ENCODE measurements at regions not wholly inside any gene's neighbourhood (a gene's known extent, or its start where the extent isn't known, plus 50 kb on each side); places are given as distances from the start of the nearest gene placed in this dataset.
"Not testable (repeated sequence)": the region's sequence is repeated elsewhere in the genome, so short reads cannot be mapped to it uniquely, and the experiment has no call there.

DNA sequence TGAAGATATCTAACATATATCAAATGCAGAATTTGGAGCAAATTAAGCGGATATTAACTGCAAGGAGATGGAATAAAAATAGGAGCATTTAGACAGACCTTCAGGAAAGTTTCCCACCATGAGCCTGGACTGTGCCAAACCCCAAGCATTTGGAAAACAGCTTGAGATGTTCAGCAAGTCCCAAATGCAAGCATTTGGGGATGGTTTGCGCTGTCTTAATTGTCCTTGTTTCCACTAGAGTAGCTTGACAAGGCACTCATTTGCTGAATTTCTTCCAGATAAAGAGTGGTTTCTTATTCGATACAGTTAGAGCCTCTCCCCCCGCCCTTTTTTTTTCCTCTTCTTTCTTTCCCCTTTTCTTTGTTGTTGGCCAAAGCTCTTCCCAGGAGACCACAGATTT lies 77.1 kb upstream of the CDC42EP3 start:
- WGBS: 95% methylated on average over 4 of the region's 4 CpGs
- Histone ChIP-seq H3K27me3 (ENCODE audit: control insufficient read depth in 4 of 4, insufficient read depth in 4 of 4, low read length in 3 of 4) (no peaks in the 10 kb centered on the region), H3K4me3 (ENCODE audit: low read depth in 1 of 3, low read length in 3 of 3) (no peak overlapping the region)

DNA sequence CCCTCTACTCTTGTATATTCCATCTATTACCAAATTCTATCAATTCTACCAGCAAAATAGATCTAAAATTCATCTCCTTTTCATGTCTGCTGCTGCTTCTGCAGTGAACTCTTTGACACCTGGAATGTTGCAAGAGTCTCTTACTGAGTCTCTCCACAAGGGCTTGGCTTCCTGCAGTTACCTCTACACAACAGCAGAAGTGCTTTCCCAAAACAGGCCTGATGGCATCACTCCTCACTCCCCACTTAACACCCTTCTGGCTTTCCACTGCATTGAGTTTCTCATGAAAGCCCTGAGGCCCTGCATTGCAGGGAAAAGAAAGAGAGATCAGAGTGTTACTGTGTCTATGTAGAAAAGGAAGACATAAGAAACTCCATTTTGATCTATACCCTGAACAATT lies 78.8 kb upstream of the CDC42EP3 start:
- H3K4me3 ChIP-seq (ENCODE audit: low read depth in 1 of 3, low read length in 3 of 3); H3K9ac ChIP-seq (ENCODE audit: low read depth in 1 of 2, low read length in 2 of 2); H3K27me3 ChIP-seq (ENCODE audit: control insufficient read depth in 4 of 4, insufficient read depth in 4 of 4, low read length in 3 of 4); H3K4me1 ChIP-seq (ENCODE audit: control insufficient read depth in 4 of 4, insufficient read depth in 4 of 4, low read length in 3 of 4); H3K9me3 ChIP-seq (ENCODE audit: control insufficient read depth in 4 of 4, low read length in 3 of 4); H3K27ac ChIP-seq (ENCODE audit: low read depth in 1 of 2, low read length in 2 of 2); H3K36me3 ChIP-seq (ENCODE audit: control insufficient read depth in 4 of 4, insufficient read depth in 3 of 4, low read depth in 1 of 4, low read length in 3 of 4); DNase-seq (ENCODE audit: low spot score): not testable (repeated sequence)

More for the DNA sequence above, 77.1 kb upstream of the CDC42EP3 start:
- peaks cover 0 to 5% (median 4%) of the 10 kb centered on the region in 4 donors for H3K4me1 ChIP-seq (ENCODE audit: control insufficient read depth in 4 of 4, insufficient read depth in 4 of 4, low read length in 3 of 4)
- no peaks in the 10 kb centered on the region for H3K9me3 ChIP-seq (ENCODE audit: control insufficient read depth in 4 of 4, low read length in 3 of 4)
- no peak for DNase-seq (ENCODE audit: low spot score)
- H3K36me3 ChIP-seq (ENCODE audit: control insufficient read depth in 4 of 4, insufficient read depth in 3 of 4, low read depth in 1 of 4, low read length in 3 of 4): no peaks in the 10 kb centered on the region
- no peak overlapping the region for H3K9ac ChIP-seq (ENCODE audit: low read depth in 1 of 2, low read length in 2 of 2)
- H3K27ac ChIP-seq (ENCODE audit: low read depth in 1 of 2, low read length in 2 of 2): no peak overlapping the region
- TF ChIP-seq EGR1 (IDR thresholded peaks at IDR 0.05; ENCODE audit: low read depth in 2 of 2) (no peak), FOXA1 (IDR thresholded peaks at IDR 0.05) (no peak), NR2F2 (IDR thresholded peaks at IDR 0.05) (no peak), TAF1 (conservative IDR thresholded peaks at IDR 0.05) (no peak)
- TF ChIP-seq, protein P1, sequence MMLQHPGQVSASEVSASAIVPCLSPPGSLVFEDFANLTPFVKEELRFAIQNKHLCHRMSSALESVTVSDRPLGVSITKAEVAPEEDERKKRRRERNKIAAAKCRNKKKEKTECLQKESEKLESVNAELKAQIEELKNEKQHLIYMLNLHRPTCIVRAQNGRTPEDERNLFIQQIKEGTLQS (IDR thresholded peaks at IDR 0.05): no peak
- TF ChIP-seq, protein P2, sequence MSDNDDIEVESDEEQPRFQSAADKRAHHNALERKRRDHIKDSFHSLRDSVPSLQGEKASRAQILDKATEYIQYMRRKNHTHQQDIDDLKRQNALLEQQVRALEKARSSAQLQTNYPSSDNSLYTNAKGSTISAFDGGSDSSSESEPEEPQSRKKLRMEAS (IDR thresholded peaks at IDR 0.05): no peak

DNA sequence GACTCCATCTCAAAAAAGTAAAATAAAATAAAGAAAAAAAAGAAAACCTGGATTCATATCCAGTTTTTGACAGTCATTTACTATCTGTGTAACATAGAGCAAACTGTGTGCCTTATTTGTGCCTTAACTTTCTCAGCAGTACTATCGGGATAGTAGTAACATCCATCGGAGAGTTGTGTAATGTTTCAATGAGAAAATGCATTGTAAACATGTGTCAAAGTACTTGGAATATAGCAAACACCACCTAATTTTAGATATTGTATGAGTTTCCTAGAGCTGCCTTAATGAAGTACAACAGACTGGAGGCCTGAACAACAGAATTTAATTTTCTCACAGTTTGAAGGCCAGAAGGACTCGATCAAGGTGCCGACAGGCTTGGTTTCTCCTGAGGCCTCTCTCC lies 81.3 kb upstream of the CDC42EP3 start:
- H3K9ac ChIP-seq (ENCODE audit: low read depth in 1 of 2, low read length in 2 of 2): no peak overlapping the region
- H3K9me3 ChIP-seq (ENCODE audit: control insufficient read depth in 4 of 4, low read length in 3 of 4): no peaks in the 10 kb centered on the region
- 97% methylated on average over 3 of the region's 4 CpGs for WGBS
- H3K27ac ChIP-seq (ENCODE audit: low read depth in 1 of 2, low read length in 2 of 2): no peak overlapping the region
- H3K27me3 ChIP-seq (ENCODE audit: control insufficient read depth in 4 of 4, insufficient read depth in 4 of 4, low read length in 3 of 4): no peaks in the 10 kb centered on the region
- no peak overlapping the region for H3K4me3 ChIP-seq (ENCODE audit: low read depth in 1 of 3, low read length in 3 of 3)
- no peaks in the 10 kb centered on the region for H3K36me3 ChIP-seq (ENCODE audit: control insufficient read depth in 4 of 4, insufficient read depth in 3 of 4, low read depth in 1 of 4, low read length in 3 of 4)
- TF ChIP-seq RXRA (IDR thresholded peaks at IDR 0.05): no peak
- TF ChIP-seq YY1 (IDR thresholded peaks at IDR 0.05): no peak
- TF ChIP-seq, protein P3, sequence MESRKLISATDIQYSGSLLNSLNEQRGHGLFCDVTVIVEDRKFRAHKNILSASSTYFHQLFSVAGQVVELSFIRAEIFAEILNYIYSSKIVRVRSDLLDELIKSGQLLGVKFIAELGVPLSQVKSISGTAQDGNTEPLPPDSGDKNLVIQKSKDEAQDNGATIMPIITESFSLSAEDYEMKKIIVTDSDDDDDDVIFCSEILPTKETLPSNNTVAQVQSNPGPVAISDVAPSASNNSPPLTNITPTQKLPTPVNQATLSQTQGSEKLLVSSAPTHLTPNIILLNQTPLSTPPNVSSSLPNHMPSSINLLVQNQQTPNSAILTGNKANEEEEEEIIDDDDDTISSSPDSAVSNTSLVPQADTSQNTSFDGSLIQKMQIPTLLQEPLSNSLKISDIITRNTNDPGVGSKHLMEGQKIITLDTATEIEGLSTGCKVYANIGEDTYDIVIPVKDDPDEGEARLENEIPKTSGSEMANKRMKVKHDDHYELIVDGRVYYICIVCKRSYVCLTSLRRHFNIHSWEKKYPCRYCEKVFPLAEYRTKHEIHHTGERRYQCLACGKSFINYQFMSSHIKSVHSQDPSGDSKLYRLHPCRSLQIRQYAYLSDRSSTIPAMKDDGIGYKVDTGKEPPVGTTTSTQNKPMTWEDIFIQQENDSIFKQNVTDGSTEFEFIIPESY (IDR thresholded peaks at IDR 0.05): no peak
- no peak for TF ChIP-seq GABPA (IDR thresholded peaks at IDR 0.05 in 1 of 2, conservative IDR thresholded peaks at IDR 0.05 in 1 of 2)
- TF ChIP-seq, protein P4, sequence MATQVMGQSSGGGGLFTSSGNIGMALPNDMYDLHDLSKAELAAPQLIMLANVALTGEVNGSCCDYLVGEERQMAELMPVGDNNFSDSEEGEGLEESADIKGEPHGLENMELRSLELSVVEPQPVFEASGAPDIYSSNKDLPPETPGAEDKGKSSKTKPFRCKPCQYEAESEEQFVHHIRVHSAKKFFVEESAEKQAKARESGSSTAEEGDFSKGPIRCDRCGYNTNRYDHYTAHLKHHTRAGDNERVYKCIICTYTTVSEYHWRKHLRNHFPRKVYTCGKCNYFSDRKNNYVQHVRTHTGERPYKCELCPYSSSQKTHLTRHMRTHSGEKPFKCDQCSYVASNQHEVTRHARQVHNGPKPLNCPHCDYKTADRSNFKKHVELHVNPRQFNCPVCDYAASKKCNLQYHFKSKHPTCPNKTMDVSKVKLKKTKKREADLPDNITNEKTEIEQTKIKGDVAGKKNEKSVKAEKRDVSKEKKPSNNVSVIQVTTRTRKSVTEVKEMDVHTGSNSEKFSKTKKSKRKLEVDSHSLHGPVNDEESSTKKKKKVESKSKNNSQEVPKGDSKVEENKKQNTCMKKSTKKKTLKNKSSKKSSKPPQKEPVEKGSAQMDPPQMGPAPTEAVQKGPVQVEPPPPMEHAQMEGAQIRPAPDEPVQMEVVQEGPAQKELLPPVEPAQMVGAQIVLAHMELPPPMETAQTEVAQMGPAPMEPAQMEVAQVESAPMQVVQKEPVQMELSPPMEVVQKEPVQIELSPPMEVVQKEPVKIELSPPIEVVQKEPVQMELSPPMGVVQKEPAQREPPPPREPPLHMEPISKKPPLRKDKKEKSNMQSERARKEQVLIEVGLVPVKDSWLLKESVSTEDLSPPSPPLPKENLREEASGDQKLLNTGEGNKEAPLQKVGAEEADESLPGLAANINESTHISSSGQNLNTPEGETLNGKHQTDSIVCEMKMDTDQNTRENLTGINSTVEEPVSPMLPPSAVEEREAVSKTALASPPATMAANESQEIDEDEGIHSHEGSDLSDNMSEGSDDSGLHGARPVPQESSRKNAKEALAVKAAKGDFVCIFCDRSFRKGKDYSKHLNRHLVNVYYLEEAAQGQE (IDR thresholded peaks at IDR 0.05): no peak
- TF ChIP-seq, protein P1 (IDR thresholded peaks at IDR 0.05): no peak
- TF ChIP-seq EGR1 (IDR thresholded peaks at IDR 0.05; ENCODE audit: low read depth in 2 of 2): no peak
- TF ChIP-seq TAF1 (conservative IDR thresholded peaks at IDR 0.05): no peak
- DNase-seq (ENCODE audit: low spot score): no peak
- no peaks in the 10 kb centered on the region for H3K4me1 ChIP-seq (ENCODE audit: control insufficient read depth in 4 of 4, insufficient read depth in 4 of 4, low read length in 3 of 4)
